Activated naive CD4-positive, alpha-beta T cell treated with anti-CD3 and anti-CD28 coated beads for 36 hours (primary cell): ENCODE measurements at regions not wholly inside any gene's neighbourhood (a gene's known extent, or its start where the extent isn't known, plus 50 kb on each side); places are given as distances from the start of the nearest gene placed in this dataset.

ENCODE experiments used
- CTCF ChIA-PET: fragments of 350-600 bp; sonication (Branson Sonifier 250); formaldehyde crosslinking; loops from one replicate; lab custom pipeline; 2021; ENCODE audit warnings: antibody characterized with exemption; lab: Charles Lee
- DNase-seq: peaks from one replicate; pipeline ENCODE4 v3.0.0-alpha.2; 2020
- H3K27ac Mint-ChIP-seq: one replicate; pipeline ENCODE4 v1.8.0; 2021; ENCODE audit warnings: mild to moderate bottlenecking, mixed read lengths
- H3K27me3 Mint-ChIP-seq: one replicate; pipeline ENCODE4 v1.8.0; 2021; ENCODE audit warnings: low read depth, mixed read lengths
- H3K36me3 Mint-ChIP-seq: one replicate; pipeline ENCODE4 v1.8.0; 2021; ENCODE audit warnings: low read depth, mixed read lengths
- H3K4me1 Mint-ChIP-seq: one replicate; pipeline ENCODE4 v1.8.0; 2021; ENCODE audit warnings: low read depth, mixed read lengths
- H3K4me3 Mint-ChIP-seq: one replicate; pipeline ENCODE4 v1.8.0; 2021; ENCODE audit warnings: mild to moderate bottlenecking, moderate library complexity, mixed read lengths
- H3K9me3 Mint-ChIP-seq: one replicate; pipeline ENCODE4 v1.8.0; 2021; ENCODE audit warnings: mixed read lengths
- intact Hi-C: fragments of 100-400 bp; cut with micrococcal nuclease; formaldehyde crosslinking; loops from one replicate; pipeline ENCODE4 v1.15.1; 2023

DNA sequence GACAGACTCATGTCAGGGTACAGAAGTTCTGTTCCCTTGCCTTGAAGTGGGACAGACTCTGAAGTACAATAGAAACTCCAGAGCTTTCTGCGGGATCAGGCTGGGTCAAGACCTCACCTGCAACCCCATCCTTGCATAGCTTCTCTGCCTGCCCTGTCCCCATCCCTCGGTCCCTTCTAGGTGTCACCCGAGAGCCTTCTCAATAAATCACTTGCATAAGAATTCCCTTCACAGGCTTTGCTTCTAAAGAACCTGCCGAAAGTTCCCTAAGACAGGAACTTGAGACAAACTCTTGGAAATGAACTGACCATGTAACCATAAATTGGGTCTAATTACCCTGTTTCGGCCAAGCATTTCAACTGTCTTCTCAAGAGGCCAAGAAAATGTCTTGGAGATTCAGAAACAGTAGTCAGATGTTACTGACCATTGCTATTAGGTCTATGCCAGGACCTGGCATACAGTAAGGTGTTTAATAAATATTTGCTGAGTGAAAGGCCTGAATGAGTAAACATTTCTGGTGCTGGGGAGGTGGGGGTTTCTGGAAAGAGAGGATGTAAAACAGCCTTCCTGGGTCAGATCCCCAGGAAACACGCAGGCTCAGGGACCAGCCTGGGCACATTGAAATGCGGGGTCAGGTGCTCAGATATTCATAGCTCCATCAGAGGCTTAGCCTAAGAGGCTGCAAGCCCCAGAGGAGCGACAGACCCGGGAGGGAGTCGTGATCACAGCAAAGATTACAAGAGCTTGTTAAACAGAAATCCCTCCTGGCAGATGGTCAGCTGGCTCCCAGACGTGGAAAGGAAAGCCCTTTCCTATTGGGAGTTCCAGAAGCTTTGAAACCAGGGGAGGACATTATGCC, 226.2 kb upstream of the LHX5 start:
- Mint-ChIP-seq H3K27me3 (peaks cover 10% of the 10 kb centered on the region), H3K4me3 (no peak overlapping the region), H3K9me3 (no peaks in the 10 kb centered on the region), H3K36me3 (no peaks in the 10 kb centered on the region), H3K4me1 (no peaks in the 10 kb centered on the region), H3K27ac (no peak overlapping the region)
- CTCF ChIA-PET = no interaction called here
- DNase-seq = no peak
- intact Hi-C loops = no loop called here

- Mint-ChIP-seq H3K4me3 (no peak overlapping the region), H3K9me3 (no peaks in the 10 kb centered on the region), H3K36me3 (no peaks in the 10 kb centered on the region), H3K4me1 (no peaks in the 10 kb centered on the region), H3K27ac (no peak overlapping the region), H3K27me3 (peaks cover 6% of the 10 kb centered on the region)
- CTCF ChIA-PET = no interaction called here
- DNase-seq = no peak
- intact Hi-C loops = no loop called here
Observed at GRCh38 chr12:113697104-113697503, 225.4 kb upstream of the LHX5 start.

GRCh38 chr12:113693693-113694092, 222.0 kb upstream of the LHX5 start:
- Mint-ChIP-seq H3K9me3 (no peaks in the 10 kb centered on the region), H3K36me3 (no peaks in the 10 kb centered on the region), H3K27ac (no peak overlapping the region), H3K4me1 (no peaks in the 10 kb centered on the region), H3K27me3 (peaks cover 5% of the 10 kb centered on the region), H3K4me3 (no peak overlapping the region)
- CTCF ChIA-PET = no interaction called here
- intact Hi-C loops = no loop called here
- no peak for DNase-seq

DNA sequence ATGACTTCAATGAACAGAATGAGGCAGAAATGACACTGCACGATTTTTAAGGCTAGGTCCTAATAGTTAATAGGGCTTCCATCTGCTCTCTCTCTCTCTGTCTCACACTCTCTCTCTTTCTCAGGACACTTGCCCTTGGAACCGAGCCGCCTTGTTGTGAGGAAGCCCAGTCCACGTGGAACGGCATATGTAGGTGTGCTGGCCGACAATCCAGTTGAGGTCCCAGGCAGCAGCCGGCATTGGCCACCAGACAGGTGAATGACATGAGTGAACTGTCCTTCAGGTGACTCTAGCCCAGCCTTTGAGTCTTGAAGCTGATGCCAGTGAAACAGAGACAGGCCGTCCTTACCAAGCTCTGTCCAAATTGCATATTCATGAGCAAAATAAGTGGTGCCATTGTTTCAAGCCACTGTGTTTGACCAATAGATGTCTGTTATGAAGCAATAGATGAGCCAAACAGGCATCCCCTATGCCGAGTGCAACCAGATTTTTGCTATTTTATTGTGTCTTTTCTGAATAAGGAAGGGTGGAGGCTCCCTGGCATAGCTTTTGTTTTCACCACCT, 217.5 kb upstream of the LHX5 start:
- no peak overlapping the region for H3K4me3 Mint-ChIP-seq
- H3K27me3 Mint-ChIP-seq = peaks cover 5% of the 10 kb centered on the region
- intact Hi-C loops = no loop called here
- CTCF ChIA-PET = interaction anchor here (0.6 kb wide), 1 partner anchor 33 kb away, joined by 3 read pairs; no protein-coding TSS in a partner anchor
- H3K4me1 Mint-ChIP-seq = no peaks in the 10 kb centered on the region
- H3K27ac Mint-ChIP-seq = no peak overlapping the region
- H3K9me3 Mint-ChIP-seq = no peaks in the 10 kb centered on the region
- H3K36me3 Mint-ChIP-seq = no peaks in the 10 kb centered on the region
- no peak for DNase-seq

DNA sequence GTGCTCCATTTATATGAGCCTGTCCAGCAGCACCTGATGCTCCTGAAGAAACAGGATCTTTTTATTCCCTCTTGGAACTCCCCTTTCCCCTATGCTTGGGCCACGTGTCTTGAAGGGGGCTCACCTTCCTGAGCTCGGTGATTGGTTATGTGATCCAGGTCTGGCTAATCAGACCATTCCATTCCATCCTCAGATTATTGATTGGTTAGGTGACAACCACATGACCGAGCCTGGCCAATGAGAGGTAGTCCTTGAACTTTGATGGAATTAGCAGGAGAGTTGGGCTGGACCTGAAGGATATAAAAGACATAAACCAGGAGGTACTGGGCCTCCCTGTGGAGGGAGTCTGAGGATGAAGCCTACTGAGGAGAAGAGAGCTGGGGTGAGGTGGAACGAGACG, 216.6 kb upstream of the LHX5 start:
- intact Hi-C loops = no loop called here
- Mint-ChIP-seq H3K4me3 (no peak overlapping the region), H3K27me3 (peaks cover 5% of the 10 kb centered on the region), H3K4me1 (no peaks in the 10 kb centered on the region), H3K27ac (no peak overlapping the region), H3K9me3 (no peaks in the 10 kb centered on the region), H3K36me3 (no peaks in the 10 kb centered on the region)
- CTCF ChIA-PET = no interaction called here
- no peak for DNase-seq

DNA sequence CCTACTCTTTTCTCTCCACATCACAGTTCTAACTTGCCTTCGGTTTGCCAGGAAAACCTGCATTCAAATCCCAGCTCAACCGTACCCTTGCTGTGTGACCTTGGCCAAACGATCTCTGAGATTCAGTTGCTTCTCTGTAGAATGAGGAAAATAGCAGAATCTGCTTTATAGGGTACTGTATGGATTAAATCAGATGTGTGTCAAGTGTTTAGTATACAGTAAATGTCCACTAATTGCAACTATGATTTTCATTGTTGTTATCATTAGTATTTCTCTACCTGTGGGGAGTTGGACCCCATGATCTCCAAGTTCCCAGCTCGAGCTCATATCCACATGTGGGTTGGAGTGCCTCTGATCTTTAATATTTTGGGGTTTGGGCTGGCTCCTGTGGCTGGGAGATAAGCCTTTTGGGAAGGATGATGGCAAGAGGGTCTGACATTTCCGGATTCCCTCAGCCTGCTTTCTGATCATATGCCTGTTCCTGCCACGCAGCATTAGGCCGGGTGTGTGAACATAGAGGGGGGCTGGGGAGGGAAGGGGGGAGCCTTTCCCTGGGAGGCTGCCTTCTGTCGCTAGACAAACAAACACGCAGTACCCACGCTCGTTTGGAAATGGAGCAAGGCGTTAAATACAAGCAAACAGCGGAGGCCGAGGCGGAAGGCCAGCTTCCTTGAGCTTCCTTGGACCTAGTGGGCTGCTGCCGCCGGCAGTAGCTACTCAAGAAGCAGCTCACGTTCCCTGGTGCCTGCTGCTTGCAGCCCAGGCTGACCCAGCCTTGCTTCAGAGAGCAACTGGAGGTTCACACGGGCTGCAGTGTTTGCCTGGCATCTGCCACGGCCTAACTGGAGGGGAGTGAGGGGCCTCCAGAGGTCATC, 213.5 kb upstream of the LHX5 start:
- no peak for DNase-seq
- Mint-ChIP-seq H3K4me3 (no peak overlapping the region), H3K9me3 (no peaks in the 10 kb centered on the region), H3K36me3 (no peaks in the 10 kb centered on the region), H3K4me1 (no peaks in the 10 kb centered on the region), H3K27ac (no peak overlapping the region), H3K27me3 (peaks cover 3% of the 10 kb centered on the region)
- CTCF ChIA-PET = no interaction called here
- intact Hi-C loops = no loop called here

DNA sequence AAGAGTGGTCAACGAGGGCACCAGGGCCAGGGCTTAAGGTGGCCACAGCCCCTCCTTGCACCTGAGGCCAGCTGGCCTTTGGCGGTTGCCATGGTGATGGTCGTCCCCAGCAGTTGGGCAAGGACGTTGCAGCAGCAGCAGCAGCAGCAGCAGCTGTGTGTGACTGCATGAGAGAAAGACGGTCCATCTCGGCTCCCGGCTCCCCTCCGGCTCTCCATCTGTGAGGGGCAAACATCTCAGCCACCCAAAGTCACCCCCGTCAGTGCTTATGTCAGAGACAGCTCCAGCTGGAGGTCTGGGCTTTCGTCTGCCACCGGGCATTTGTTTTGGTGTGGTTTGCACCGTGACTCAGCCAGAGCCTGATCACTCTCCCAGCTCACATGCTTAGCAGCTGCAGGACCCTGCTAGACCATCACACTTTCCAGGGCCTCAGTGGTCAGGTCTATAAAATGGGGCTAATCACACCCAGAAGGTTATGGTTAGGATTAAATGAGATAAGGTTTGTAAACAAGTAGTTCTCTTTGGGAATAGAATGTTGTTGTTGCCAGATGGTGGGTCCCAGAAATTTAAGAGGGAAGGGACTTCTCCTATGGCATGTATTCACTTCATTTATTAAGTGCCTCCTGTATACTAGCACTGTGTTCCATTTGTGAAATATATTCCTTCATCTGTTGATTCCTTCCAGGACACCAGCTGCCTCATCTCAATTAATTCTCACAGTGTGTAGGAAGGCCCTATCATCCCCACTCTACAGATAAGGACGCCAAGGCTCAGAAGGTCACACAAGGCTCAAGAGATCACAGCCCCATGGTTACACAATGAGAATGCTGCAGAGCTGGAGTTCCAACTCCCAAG, 212.6 kb upstream of the LHX5 start:
- peaks cover 3% of the 10 kb centered on the region for H3K27me3 Mint-ChIP-seq
- DNase-seq = no peak
- H3K27ac Mint-ChIP-seq = no peak overlapping the region
- no peak overlapping the region for H3K4me3 Mint-ChIP-seq
- H3K9me3 Mint-ChIP-seq = no peaks in the 10 kb centered on the region
- intact Hi-C loops = no loop called here
- no peaks in the 10 kb centered on the region for H3K36me3 Mint-ChIP-seq
- CTCF ChIA-PET = no interaction called here
- H3K4me1 Mint-ChIP-seq = no peaks in the 10 kb centered on the region

GRCh38 chr12:113683574-113683973, 211.9 kb upstream of the LHX5 start:
- no peak overlapping the region for H3K4me3 Mint-ChIP-seq
- H3K27ac Mint-ChIP-seq = no peak overlapping the region
- CTCF ChIA-PET = no interaction called here
- intact Hi-C loops = no loop called here
- H3K27me3 Mint-ChIP-seq = peaks cover 3% of the 10 kb centered on the region
- no peaks in the 10 kb centered on the region for H3K36me3 Mint-ChIP-seq
- no peak for DNase-seq
- no peaks in the 10 kb centered on the region for H3K9me3 Mint-ChIP-seq
- H3K4me1 Mint-ChIP-seq = no peaks in the 10 kb centered on the region

- intact Hi-C loops = no loop called here
- no peaks in the 10 kb centered on the region for H3K9me3 Mint-ChIP-seq
- no peak overlapping the region for H3K27ac Mint-ChIP-seq
- H3K4me1 Mint-ChIP-seq = no peaks in the 10 kb centered on the region
- peaks cover 1% of the 10 kb centered on the region for H3K27me3 Mint-ChIP-seq
- CTCF ChIA-PET = interaction anchor here (1.6 kb wide), 1 partner anchor 10 kb away, joined by 3 read pairs; no protein-coding TSS in a partner anchor
- H3K36me3 Mint-ChIP-seq = no peaks in the 10 kb centered on the region
- no peak for DNase-seq
- H3K4me3 Mint-ChIP-seq = no peak overlapping the region
Observed at GRCh38 chr12:113680868-113681267, 209.2 kb upstream of the LHX5 start.

DNA sequence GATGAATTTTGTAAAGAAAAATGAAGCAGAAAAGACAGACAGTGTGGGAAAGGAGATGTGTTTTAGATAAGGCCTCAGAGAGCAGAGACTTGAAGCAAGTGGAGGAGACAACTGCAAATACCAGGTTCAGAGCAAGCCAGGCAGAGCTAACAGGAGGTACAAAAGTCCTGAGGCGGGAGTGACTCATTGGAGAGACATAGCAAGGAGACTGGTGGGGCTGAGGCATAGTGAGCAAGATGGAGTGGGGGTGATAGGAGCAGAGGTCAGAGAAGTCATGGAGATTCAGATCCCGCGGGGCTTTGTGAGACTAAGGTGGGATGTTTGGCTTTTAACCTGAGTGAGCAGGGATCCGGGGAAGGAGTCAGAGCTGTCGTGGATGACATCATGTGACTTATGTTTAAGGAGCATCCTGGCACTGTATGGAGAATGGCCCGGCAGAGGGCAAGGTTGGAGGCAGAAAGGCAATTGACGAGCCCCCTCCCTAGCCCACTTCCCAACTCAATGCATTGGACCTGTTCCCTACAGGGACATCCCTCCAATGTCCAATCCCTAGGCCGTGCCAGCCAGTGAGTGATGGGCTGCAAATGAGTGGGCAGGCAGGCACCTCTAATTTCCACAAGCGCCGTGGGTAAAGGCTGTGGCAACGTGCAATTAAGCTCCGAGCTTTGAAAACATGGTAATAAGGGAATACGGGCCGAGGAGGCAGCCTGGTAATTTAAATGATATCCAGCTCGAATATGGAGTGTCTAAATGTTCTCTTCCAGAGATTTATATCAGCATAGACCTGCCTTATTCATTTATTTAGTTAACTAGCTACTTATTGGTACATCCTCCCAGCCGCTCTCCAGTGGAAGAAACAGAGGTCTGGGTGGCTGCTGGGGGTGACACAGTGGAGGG, 206.8 kb upstream of the LHX5 start:
- Mint-ChIP-seq H3K27me3 (peaks cover 2% of the 10 kb centered on the region), H3K9me3 (no peaks in the 10 kb centered on the region), H3K36me3 (no peaks in the 10 kb centered on the region), H3K4me1 (no peaks in the 10 kb centered on the region), H3K27ac (no peak overlapping the region), H3K4me3 (no peak overlapping the region)
- intact Hi-C loops = no loop called here
- CTCF ChIA-PET = no interaction called here
- no peak for DNase-seq

DNA sequence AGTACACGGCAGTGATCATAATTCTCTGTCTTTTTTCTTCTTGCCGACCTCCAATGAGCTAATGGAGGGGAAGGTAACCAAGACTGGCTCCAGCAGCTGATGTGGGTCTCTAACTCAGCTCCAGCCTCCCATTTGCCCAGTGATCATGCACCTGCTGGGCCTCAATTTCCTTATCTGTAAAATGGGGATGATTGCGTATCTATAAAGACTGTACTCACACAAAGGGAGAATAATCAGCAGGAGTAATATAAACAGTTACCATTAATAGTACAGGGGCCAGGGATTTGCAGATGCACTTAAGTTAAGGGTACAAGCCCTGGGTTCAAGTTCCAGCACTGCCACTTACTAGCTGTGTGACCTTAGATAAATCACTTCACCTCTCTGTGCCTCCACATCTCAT, 204.9 kb upstream of the LHX5 start:
- H3K36me3 Mint-ChIP-seq = no peaks in the 10 kb centered on the region

More for the DNA sequence above, 204.9 kb upstream of the LHX5 start:
- CTCF ChIA-PET = no interaction called here
- intact Hi-C loops = no loop called here
- H3K4me3 Mint-ChIP-seq = no peak overlapping the region
- DNase-seq = no peak
- peaks cover 4% of the 10 kb centered on the region for H3K27me3 Mint-ChIP-seq
- H3K27ac Mint-ChIP-seq = no peak overlapping the region
- no peaks in the 10 kb centered on the region for H3K4me1 Mint-ChIP-seq
- H3K9me3 Mint-ChIP-seq = no peaks in the 10 kb centered on the region
